GM19025 (cell line): ENCODE measurements at regions not wholly inside any gene's neighbourhood (a gene's known extent, or its start where the extent isn't known, plus 50 kb on each side); places are given as distances from the start of the nearest gene placed in this dataset.

Experiments
- ATAC-seq: cut with Tn5 transposase; IDR thresholded peaks from one replicate; pipeline ENCODE4 v1.9.1; 2021; ENCODE audit warnings: mild to moderate bottlenecking, low read depth, moderate library complexity; ENCODE audit not compliant: unreplicated experiment

DNA sequence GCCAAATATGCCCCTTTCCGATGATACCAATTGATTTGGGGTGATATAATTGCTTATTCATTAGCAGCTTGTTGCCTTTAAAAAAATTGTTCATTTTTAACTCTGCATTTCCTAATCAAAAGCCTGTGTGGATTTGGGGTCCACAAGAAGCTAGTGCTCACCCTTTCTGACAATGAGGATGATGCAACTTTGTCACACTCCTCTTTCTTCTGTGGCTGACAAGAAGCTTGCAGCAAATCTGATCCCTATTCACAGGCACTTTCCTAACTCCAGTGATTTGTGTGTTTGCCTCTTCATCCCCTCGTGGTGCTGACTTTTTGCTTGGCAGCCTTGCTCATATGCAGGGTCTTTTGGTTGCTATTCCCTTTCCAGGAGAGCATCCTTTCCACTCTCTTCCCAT lies 182.7 kb upstream of the LDB2 start:
- no peak for ATAC-seq

DNA sequence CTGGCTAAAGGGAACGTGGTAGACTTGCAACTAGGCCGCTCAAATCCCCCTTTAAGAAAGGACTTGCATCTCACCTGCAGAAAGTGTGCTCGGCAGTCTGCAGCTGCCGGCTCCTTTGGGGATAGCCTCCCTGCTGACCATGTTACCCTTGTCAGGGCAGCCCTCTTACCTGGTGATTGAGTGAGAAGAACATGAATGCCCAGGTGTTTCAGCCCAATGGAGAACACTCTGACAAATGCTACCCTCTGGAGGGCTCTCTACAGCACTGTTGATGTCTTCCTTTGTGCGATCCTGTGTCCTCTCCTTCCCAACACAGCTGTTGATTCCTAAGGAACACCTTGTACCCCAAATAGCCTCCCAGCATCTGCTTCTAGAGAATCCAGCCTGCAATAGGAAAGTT lies 178.7 kb upstream of the LDB2 start:
- no peak for ATAC-seq

DNA sequence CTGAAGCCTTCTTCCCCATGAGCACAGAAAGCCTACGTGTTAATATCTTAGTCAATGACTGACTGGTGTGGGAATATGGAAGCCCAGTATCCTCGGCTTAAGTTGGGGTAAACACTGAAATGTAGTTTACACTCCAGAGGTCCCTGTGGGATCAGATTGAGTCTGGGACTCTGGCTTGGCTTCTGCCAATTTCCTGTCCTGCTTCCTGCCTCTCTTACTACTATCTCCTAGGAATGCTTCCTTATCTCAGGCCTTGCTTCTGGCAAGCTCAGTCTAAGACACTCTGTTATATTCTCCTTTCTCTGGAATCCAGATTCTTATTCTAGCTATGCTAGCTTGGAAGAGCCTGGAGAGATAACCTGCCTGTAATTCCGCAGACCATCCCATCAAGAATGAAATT lies 174.0 kb upstream of the LDB2 start:
- no peak for ATAC-seq

DNA sequence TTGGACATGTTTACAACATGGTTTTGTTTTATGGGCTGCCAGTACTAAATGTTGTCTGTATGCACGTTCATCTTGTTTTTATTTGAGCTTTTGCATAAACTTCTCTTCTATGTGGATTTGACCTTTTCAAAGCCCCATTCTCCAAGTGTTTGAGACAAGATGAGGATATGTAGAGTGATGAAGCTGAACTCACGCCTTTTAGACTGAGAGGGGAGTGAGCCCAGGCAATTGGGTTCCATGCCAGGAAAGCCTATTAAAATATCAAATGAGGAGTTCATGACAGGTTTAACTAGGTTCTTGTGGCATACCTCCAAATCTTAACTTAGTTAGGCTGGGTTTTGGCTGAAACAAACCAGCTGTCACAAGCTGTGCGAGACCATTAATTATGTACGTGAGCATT lies 170.4 kb upstream of the LDB2 start:
- ATAC-seq: no peak

DNA sequence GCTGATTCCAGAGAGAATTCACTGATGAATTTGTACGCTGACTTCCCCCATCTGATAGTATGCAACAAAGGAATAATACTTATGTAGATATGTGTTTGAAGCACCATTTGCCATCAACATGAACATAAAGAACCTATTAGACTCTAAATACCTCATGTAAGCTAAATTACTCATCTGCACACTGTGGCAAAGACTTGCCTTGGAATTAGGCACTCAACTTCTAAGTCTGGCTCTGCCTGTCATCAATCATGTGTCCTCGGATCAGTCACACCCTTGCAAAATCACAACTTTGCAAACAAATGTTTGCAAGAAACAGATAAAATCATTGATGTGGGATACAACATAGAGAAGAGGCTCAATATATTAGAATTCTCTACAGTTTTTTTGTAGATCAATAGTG lies 169.9 kb upstream of the LDB2 start:
- no peak for ATAC-seq

DNA sequence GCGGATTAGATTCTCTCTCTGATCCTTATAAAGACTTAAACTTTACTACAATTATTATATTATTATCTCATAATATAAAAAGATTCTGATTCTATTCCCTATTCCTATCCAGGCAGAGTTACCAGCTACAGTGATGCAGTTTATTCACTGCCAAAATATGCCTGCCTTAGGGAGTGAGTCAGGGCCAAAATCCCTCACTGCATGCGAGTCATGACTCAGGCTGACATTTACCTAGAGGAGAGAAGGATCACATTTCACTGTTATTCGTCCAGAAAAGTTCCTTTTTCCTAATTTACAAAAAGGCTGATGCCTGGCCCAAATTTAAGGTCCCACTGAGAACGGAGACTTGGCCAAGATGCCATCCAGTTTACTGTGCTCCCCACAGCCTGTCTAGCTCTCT lies 168.5 kb upstream of the LDB2 start:
- no peak for ATAC-seq

DNA sequence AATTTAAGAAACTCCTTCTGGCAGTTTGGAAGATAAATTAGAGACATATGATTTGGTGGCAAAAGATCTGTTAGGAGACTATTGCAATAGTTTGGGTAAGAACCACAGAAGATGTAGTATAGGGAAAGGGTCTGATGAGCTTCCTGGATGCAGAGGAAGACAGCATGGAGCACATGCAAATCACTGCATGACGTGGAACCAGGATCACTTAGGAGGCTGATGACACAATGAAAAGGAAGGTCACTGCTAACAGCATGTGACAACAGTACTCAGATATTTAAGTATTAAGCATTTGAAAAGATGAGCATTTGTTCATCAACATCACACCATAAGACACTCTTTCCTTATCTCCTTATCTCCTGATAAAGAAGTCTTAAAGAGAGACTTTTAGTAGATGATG lies 167.8 kb upstream of the LDB2 start:
- ATAC-seq: no peak

DNA sequence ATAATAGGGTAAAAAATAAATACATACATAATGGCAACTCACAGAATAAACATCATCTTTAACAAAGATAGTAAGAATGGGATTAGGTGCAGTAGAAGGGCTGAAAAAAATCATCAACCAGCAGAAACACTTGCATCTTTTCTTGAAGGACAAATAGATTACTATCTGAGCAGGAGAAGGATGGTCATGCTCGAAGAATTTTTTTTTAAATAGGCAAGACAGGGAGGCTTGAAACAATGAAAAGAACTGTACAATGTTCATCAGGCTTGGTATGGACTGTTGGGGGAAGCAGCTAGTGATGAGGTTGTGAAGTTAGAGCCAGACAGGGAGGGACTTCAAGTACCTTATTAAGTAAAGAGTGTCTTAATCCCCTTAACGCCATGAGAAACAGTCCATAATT lies 167.4 kb upstream of the LDB2 start:
- no peak for ATAC-seq

DNA sequence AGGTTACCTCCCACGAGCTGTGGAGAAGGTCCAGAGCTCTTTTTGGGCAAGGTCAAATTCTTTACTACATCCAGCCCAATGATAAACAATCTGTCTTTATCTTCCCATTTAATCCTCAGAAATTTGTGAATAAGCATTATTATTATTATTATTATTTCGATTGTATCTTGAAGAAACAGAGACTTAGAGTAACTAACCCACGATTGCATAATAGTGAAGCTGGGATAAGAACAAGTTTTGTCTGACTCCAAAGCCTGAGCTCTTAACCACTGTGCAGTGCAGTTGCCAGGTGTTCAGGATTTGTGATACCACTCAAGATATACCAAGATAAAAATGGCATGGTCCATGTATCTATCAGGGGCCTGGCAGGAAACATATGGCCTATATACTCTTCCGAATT lies 166.5 kb upstream of the LDB2 start:
- no peak for ATAC-seq

DNA sequence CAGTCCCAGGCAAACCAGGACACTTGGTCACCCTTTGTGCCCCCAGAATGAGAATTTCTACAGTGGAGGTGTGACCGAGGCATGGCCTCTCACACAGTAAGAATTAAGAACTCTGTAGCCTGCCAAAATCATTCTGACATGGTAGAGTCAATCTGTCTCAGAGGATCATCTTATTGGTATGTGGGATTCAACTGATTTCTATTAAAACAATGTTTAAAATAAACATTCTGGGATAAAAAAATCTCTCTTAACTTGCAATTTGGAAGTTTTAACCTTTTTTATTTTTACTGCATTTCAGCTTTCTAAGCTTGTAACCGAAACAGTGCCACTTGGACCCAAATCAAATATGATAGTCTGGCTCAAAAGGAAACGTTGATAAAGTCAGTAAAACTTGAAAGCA lies 165.4 kb upstream of the LDB2 start:
- no peak for ATAC-seq

DNA sequence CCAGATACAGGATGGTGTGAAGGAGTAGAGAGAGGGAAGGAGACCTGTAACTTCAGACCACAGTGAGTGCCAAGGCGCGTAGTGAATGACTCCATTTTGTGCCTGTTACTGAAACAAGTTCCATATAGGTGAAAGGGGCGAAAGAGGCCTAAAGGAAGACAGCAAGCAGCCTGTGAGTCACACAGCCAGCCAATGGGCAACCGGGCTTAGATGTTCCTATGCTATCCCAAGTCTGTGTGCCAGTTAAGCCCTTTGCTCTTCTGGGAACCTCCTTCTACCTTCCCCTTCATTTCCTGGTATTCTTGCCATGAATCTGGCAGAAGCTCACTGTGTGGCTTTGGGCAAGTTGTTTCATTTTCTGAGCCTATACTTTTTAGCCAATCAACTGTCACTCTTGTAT lies 161.8 kb upstream of the LDB2 start:
- ATAC-seq: no peak

DNA sequence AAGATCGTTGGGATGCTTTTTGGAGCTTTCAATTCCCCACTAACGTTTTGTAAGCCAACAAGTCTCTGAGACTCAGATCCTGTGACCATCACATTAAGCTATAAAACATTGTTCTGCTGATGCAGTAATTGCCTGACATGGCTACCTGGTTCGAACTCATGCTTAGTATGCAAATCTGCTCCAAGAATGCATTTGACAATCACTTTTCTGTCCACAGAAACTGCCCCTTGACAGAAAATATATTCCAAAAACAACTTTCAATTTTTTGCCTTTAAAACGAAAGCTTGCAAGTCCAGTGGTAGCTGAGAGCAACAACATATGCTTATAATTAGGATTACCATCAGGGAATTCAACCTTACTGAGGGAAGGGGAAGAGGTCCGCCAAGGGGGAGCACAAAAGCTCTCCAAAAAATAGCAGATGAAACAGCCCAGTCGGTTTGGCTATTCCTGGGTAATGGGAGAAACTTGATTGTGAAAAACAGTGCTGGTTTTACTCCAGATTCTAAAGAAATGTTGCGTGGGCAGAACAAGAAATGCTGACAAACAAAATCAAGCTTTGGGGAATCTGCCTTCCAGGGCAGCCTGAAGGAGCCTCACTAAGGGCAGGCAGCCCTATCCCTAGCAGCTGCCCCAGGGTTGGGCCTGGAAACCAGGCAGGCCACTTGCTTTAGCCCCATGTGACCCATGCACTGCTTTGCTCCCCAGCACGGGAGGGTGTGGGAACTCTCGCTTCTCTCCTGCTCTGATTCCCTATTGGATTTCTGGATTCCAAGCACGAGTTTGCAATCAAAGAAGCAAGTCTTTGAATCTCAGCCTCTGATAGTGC lies 160.7 kb upstream of the LDB2 start:
- ATAC-seq: no peak

DNA sequence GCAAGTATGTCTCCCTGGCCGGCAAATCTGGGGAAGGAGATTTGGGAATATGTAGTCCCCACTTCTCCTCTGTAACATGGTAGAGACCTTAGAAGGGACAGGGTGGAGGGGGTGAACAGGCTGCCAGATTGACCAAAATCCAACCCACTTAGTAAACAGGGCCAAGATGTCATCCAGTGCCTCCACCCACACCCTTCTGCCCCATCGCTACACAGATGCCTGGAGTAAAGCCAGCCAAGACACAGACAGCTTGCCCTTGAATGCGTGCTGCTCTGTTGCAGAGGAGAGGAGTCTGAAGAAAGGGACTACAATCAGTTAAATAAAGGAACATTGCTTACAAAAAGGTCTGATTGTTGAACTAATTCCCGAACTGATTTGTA lies 160.1 kb upstream of the LDB2 start:
- no peak for ATAC-seq

DNA sequence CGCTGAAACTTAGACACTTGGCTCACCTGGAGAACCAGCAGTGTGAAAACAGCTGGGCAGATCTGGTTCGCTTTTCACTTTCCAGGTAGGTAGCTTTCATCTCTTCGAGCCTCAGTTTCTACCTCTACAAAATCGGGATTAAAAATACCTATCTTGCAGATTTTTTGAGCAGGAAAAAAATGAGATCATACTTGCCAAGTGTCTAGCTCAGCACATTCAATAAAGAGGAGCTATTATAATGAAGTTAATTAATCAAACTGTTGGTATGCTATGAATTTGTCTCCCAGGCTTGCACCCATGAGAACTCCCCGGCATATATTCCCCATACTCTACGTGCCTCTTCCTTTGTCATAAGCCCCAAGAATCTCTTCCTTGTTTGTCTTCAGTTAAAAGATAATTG lies 158.6 kb upstream of the LDB2 start:
- no peak for ATAC-seq

DNA sequence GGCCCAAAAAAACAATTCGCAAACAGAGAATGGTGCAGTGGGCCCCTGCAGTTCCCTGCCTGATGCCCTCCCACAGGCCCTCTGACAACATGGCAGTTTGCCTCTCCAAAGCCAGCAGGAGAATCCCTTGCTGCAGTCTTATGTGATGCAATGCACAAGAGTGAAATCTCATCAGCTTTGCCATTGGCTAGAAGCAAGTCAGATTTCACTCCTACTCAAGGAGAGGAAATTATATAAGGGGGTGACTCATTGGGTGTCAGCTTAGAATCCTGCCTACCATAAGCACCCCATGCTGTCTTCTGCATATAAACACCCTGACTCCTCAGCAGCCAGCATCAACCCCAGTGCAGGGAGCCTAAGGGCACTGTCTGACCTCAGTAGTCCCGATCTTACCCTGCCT lies 157.3 kb upstream of the LDB2 start:
- ATAC-seq: no peak

DNA sequence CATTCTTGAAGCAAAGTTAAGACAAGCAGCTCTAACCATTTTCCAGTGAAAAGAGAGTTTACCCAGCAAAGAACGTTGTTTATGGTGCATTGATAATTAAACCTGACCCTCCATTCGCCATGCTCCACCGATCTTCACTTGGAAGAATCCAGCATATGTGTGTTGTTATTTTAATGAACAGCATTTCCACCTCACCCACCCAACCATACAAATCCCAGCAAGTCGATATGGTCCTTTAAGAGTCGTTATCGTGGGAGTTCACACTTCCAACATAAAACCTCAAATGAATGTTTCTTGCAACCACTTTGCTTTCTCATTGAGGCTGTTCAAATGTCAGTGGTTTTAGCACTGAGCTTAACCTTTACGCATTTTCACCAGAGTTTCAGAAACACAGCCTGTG lies 147.4 kb upstream of the LDB2 start:
- ATAC-seq: no peak

DNA sequence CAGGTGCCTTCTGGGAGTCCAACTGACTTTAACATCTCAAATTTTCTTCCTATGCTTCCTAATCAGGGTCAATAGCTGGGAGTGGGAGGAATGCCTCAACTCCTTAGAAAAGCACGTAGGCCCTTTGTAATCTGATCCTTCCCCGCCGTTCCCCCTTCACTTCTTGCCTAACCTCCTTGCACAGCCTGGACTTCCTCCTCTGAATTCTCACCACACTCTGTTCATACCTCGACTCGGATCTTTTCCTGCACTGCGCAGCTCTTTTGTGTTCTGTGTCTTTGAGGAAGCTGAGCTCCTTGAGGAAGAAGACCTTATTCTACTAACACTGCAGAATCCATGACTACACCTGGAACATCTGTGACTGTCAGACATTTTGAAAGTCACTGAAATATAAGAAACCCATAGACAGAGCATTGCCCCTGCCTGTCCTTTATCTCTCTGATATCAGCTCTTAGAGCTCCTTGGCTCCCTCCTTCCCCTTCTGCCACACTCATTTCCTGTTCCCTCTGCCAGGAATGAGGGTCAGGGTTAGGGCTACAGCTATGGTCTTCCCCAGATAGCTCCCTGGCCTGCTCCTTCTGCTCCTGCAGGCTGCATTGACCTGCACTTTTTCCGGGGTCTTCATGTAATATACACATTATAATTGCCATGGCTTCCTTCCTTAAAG lies 140.2 kb upstream of the LDB2 start:
- no peak for ATAC-seq

DNA sequence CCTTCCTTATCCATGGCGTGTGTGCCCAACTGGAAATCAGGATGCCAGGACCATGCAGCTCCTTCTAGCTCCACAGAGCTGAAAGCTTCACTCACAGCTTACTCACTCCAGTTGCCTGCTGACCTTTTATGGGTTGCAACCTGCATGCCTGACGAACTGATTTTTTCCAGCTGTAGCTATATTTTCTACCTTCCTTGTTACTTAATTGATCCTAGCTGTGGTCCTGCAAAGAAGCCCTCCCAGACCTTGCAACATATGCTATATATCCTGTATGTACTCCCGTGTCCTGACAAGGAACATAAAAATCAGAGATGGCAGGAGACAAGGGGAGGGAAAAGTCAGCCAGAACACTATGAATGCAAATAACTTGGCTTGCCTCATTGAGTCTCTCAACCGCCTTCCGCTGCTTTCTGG lies 135.3 kb upstream of the LDB2 start:
- ATAC-seq: no peak

DNA sequence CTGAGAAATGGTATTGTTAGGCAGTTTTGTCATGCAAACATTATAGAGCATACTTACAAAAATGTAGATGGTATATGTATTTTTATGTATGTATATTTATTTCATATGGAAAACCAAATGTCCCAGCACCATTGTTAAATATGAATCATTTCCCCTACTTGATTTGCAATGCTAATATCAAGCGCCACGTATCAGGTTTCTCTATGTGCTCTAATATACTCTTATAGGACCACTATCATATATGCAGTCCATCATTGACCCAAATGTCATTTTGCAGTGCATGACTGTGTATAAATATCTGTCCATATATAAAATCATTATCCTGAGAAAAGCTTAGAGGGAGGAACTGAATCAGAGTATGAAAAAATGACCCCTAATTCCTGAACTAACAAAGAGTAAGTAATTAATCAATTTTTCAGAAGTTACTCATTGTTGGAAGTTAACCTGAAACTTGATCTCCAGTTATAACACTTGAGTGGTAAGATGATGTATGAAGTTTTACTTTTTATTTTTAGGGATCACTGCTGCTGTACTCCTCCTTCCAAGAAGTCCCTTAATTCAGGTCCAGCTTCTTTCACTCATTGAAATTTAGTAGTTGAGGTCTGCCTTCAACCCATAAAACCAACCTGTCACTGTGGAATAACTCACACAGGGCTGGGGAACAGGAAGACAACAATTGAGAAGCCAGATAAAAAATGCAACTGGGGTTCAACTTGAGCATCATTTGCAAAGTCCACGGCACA lies 134.8 kb upstream of the LDB2 start:
- ATAC-seq: no peak

DNA sequence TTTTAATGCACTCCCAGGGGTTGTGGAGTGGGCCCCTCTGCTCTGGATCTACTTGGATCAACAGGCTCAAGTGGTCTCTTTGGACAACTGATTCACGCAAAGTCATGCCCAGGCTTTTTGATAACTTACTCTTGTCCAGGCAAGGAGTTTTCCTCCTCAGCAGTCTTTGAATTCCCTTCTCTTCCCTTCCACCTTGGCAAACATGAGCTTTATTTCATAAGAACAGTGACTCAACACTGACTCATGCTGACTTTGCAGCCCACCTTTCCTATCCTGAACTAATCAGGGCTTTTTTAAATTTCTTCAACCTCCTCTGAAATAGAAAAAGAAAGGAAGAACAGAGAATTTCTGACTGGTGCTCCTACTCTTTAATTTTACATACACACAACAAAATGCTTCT lies 132.1 kb upstream of the LDB2 start:
- no peak for ATAC-seq

DNA sequence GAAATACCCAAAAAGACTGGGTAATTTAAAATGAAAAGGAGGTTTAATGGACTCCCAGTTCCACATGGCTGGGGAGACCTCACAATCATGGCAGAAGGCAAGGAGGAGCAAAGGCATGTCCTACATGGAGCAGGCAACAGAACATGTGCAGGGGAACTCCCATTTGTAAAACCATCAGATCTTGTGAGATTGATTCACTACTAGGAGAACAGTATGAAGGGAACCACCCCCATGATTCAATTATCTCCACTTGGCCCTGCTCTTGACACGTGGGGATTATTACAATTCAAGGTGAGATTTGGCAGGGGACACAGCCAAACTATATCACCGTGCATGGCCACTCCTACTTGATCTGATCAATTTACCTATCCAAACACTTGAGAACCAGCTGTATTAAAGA lies 131.5 kb upstream of the LDB2 start:
- ATAC-seq: no peak

DNA sequence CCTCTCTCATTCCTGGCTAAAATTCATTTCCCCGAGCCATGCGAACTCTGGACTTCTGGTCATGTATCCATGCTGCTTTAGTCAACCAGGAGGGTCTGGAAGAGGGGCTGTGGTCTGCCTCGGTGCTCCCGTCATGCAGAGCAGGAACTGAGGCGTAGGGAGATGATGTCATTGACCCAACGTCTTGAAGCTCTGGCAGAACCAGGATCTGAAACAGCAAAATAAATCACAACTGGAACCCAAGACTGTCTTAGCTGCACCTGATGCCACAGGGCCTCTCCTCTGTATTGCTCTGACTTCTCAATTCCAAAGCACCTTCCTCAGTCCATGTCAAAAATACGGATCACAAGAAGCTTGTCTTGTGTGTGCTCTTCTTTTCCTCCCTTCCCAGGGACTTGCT lies 131.0 kb upstream of the LDB2 start:
- ATAC-seq: no peak
